Cerebellar nuclear complex (tissue), 1 donor: ENCODE measurements at regions not wholly inside any gene's neighbourhood (a gene's known extent, or its start where the extent isn't known, plus 50 kb on each side); places are given as distances from the start of the nearest gene placed in this dataset.

ENCODE experiments used
- DNase-seq, 2 experiments: peaks; one replicate each; lab custom pipeline; 2025; lab: John Stamatoyannopoulos, UW

DNA sequence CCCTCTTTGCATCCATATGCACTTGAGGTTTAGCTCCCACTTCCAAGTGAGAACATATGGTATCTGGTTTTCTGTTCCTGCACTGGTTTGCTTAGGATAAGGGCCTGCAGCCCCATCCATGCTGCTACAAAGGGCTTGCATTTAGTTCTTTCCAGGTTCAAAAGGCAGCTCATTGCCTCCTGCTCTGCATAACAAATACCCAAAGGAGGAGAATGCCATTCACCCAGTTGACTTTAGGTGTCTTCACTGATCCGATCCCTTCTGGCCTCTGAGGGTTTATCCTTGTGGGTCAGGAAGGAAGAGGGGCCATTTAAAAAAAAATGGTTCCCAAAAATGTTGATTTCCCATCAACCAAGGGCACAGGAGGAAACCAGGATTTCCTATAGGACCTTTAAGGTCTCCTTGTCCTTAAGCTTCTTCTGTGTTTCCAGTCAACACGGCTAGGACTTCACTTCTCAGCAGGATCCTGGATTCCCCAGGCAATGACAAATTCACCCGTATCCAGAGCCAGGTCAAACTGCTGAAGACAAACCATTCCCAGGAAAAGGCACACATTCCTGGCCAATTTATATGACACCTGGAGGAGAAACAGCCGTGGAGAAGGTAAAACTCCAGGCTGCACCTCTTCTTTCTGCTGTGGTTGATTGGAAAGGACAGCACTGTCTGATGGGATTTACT is 447.7 kb upstream of the CDH4 start:
- no peak for DNase-seq

DNA sequence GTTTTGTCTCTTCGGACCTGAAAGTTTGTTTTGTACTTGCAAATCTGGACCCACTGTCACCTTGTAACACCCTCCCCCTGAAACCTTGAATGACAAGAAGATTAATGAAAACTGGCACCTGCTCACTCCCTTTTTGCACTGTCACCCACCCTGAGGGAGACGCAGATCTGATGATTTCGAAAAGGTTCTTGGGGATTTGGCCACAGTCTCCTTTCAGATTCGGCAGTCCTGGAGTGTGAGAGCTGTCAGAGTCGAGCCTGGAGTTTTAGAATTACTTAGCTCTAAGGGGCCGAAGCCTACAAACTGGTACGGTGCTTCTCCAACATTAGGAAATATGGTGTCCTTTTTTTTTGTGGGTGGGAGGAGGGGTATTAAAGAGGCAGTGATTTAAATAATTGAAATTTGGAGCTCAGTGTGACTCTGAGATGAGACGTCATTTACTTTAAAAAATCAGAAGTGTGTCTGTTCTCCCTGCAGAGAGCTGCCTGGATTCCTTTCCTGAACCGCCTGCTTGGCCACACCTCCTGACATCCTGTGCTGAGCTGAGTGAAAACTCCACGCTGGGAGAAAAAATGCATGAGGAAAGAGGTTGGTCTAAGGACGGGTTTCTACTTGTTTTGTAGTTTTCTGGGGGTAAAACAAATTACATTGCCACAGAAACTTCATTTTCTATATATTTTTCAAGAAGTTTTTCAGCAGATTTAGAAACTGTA is 447.0 kb upstream of the CDH4 start:
- DNase-seq = no peak

DNA sequence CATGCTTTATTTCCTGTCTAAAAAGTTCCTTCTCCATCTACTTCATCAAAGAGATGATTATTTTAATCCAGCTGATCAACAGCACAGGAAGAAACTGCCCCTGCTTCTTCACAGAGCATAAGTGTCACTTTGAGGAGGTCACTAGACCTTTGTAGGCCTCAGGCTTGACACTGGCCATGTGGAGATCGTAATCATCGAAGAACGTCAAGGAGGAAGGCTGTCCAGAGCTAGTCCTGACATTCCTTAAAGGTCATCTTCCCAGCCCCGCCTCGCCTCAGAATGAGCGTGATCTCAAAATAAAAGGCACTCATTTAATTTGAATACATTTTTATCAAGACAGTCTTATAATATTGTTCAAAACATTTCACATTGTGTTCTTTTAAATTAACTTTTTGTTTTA is 445.7 kb upstream of the CDH4 start:
- DNase-seq = no peak

DNA sequence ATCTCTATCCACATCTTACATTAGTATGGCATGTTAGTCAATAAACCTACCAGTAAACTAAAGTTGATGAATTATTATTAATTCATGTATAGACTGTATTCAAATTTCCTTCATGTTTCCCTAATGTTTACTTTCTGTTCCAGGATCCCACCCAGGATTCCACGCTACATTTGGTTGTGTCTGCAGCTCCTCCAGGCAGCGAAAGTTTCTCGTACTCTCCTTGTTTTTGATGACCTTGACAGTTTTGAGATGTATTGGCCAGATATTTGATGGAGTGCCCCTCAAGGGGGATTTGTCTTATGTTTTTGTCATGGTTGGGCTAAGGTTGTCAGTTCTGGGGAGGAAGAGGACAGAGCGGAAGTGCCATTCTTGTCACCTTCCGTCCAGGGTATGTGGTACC is 445.2 kb upstream of the CDH4 start:
- DNase-seq = no peak

DNA sequence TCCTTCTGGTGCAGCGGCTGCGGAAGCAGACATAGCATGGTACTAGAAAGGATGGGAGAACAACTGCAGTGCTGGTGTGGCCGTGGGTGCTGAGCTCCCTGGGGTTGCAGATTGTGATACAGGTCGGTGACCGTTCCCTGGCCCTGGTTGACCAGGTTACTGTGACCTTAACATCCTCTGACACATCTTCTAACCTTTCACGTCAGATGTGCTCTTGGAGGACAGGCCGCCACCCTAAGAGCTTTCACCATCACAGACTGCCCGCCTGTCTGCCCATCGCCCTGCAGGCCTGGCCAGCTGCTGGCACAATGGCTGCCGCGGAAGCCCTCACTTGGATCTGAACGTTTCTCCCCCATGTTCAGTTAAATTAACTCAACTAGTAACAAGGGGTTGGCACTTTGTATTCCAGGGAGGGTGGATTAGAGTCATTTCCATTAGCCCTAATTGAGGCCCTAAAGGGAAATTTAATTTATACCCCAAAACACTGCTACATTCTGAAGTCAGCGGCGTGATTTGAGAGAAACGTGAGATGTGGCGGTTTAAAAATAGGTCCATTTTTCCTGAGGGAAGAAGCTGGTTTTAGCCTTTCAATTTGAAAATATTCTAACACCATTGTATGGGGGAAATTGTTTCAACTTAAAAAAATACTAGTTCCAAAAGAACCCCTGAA is 443.9 kb upstream of the CDH4 start:
- no peak for DNase-seq

DNA sequence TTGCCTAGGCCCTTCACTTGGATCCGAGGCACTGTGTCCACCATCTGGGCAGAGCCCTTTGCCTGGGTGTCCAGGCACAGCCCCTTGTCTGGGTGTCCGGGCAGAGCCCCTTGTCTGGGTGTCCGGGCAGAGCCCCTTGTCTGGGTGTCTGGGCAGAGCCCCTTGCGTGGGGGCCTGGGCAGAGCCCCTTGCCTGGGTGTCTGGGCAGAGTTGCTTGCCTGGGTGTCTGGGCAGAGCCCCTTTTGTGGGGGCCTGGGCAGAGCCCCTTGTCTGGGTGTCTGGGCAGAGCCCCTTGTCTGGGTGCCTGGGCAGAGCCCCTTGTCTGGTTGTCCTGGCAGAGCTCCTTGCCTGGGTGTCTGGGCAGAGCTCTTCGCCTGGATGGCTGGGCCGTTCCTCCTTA is 443.4 kb upstream of the CDH4 start:
- DNase-seq = no peak

DNA sequence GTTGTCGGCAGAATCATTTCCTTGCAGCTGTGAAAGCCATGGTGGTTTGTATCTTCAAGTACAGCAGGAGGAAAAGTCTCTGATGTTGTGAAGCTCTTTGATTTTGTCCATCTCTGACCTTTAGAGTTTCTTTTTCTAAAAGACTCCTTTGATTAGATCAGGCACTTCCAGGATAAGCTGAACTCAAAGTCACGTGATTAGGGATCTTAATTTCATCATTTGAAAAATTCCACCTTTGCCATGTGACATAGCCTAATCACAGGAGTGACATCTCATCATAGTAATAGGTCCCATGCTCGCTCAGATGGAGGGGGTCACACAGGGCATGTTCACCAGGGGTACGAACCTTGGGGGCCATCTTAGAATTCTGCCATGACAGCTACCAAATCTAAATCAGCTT is 441.5 kb upstream of the CDH4 start:
- no peak for DNase-seq

DNA sequence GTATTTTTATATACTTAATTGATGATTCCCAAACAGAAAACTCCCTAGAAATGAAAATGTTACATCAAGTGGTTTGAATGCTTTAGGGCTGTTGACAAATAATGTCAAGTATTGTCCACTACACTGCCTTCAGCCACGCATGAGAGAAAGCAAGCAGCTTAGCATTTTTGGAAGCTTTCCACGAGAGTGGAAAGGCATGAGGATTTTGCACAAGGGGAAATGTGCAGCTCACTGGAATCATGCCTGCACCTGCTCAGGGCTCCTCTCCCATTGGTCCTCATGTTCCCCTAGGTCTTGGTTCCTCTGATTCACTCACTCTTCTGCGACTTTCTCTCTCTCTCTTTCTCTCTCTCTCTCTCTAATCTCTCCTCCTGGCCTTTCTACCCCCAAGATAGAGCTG is 439.5 kb upstream of the CDH4 start:
- no peak for DNase-seq

DNA sequence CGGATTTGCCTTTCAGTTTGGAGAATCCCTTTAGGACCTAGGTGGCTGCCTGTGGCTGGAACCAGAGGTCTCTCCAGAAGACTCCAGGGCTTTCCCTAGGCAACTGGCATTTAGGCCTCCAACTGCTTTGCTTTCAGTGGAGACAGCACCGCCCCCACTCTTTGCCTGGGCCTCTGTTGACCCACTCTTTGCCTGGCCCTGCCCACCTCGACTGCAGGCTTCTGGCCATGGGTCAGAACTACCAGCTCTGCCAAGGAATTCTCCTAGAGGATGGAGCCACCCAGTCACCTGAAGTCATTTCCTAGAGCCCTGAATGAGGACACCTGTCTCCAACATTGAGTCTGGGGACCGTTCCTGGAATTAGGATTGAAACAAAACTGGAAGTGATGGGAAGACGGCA is 439.0 kb upstream of the CDH4 start:
- no peak for DNase-seq

DNA sequence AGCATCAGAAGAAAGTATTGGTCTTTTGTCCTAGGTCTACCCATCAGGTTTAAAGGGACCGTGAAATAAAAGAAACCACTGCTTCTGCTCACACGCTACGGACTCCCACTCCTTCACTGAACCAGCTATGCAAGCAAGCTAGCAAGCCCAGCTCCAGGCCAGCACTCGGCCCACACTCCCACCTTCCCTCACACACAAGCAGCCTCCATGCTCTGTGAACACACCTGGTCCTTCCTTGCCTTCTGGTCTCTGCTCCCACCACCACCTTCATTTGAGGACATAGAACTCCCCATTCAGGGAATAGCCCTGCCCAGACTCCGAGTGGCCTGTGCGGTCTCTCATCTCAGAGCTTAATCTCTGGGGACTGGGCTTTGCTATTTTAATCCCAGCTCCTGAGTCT is 436.4 kb upstream of the CDH4 start:
- DNase-seq = no peak

DNA sequence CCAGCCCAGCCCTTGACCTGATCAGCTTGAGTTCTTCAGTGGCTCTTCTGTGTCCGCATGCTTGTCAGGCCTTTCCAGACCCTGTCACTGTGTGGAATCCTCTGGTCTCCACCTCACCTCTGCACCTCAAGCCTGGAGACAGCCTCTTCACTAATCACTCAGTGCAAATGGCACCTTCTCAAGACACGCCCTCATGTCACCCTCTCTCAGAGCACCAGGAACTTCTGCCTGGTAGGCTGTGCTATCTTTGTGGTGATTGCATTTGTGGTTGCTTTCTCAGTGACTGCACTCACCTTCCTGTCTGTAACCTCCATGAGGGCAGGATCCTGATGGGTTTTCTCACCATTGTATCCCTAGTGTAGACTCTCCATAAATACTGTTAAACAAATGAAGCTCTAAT is 435.2 kb upstream of the CDH4 start:
- DNase-seq = no peak

DNA sequence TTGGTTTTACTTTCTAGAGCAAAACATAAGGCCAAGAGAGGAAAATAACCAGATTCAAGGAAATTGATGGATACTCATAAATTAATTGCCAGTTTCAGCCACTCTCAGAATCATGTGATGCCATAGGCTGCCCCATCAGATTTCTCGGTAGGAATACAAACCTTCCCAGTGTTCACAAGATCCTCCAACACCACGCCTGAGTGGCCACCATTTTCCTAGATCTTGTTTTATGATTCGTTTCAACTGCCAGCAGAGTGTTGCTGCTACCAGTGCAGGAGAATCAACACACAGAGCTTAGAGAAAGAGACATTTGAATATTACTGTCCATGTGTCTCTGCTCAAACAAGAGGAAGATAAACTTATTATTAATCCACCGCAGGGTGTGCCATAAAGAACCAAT is 434.2 kb upstream of the CDH4 start:
- no peak for DNase-seq

DNA sequence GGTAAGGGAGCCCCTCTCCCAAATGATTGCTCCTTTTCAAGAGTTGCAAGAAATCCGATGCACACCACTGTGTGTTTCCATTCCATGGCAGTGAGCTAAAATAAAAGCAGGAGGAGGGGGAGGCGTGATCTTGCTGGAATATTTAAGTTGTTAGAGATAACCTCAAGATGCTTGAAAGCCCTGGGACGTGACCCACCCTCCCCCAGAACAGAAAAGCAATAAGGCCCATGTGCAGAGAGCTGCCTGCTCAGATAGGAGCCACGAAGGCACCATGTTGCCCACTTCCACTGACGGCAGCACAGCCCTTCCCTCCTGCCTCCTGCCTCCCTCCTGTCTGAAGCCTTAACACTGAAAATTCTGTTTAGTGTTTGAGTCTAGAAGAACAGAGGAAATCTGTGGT is 432.6 kb upstream of the CDH4 start:
- no peak for DNase-seq

DNA sequence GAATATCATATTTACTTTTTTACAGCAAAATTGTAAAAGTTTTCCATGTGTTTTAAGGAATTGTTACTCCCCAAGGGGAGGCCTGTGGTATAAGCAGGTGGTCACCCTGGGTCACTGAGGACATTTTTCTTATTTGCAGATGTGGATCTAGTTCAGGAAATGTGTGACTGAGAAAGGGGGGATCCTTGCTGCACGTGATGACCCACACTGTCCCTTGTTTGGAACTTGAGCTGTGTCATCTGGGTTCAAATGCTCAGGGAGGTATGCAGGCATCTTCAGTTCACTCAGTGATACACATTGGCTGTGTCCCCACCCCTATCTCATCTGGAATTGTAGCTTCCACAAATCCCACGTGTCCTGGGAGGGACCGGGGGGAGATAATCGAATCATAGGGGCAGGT is 431.9 kb upstream of the CDH4 start:
- DNase-seq = no peak

DNA sequence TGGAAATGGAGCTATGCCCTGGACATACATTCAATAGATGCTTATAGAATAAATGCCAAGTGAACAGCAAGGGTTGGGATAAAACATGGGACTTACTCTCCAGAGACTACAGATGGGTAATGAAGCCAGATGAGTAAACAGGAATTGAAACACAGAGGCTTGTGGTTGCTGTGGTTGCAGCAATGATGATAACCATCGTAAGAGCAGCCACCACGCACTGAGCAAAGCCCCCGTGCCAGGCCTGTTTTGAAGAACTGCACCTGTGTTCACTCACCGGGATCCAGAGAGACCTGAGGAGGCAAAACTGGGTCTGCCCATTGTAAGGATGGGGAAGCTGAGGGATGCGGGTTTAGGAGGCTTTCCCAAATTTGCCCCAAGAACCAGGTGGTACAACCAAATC is 431.1 kb upstream of the CDH4 start:
- DNase-seq = no peak

DNA sequence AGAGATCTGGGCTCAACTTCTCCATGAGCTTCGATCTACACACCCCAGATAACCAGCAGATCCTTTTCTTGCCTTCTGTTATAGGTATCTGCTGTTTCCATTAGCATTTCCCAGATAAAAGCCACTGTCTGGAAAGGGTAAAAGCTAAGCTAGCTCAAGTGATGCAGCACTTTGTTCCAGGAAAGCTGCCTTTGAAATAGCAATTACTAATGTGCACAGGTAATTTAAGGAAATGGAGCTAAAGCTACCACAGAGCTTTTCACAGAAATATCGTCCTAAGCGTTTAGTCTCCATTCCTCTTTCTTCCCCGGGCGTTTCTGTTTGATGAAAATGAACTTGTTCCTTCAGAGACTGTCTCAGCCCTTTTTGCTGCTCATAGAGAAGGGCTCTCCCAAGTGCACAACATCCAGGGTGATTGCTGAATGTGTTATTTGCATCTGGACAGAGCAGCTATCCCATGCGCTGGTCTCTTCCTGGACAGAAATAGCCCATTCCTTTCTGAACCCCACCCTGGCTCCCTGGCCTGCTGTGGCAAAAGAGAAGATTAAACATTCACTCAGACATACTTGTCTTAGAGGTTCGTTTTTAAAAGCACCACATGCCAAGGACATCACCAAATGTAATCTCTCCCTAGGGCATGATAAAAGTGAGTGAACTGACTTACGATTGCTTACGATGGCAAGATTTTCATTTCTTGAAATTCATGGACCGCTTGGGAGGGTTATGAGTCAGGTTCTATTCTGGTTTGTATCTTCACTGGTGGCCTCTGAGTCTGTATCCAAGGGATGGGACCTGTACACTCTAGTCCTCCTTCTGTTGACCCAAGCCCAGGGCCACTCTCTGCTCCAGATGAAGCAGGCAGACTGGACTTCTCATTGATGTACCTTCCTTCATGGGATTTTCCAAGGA is 429.1 kb upstream of the CDH4 start:
- no peak for DNase-seq

DNA sequence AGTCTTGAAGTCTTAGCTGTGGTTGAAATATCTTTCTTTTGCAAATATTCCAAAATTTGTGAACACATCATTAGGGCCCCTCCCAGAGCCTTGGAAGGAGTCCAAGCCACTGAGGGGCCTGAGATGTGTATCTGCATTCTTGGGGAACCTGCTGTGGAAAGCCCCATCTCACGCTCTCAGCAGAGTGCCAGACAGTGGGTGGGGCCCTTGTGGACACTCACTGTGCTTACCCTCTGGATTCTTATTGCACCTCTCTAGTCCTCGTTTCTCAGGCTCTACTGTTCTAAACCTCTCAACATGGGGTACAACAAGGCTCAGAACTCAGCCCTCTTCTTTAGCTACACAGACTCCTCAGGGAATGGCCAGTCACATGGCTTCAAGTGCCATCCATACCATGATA is 416.2 kb upstream of the CDH4 start:
- no peak for DNase-seq

DNA sequence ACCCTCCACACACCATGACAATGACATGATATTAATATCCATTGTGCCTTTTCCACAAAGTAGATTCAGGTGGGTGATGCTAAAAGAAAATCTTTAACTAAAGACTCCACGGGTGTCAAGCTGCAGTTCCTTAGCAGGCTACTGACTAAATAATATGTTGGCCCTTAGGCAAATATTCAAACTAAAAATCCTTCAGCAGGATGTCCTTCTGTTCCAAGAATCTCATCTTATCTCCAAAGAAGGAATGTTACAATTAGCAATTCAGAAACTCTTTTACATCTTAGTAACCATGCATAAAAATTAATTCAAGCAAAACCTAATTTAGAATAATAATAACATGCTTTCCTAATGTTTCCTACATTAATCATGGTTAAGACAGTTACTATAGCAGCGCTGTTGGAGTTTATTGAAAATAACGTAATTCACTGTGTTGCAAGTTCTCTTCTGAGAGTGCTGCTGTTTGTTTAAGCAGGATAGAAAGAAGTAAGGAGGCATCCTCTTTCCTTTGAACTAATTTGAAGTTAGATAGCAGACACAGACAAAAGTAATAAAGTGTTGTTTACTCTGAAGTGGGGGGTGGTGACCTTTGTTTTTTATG is 414.8 kb upstream of the CDH4 start:
- no peak for DNase-seq

DNA sequence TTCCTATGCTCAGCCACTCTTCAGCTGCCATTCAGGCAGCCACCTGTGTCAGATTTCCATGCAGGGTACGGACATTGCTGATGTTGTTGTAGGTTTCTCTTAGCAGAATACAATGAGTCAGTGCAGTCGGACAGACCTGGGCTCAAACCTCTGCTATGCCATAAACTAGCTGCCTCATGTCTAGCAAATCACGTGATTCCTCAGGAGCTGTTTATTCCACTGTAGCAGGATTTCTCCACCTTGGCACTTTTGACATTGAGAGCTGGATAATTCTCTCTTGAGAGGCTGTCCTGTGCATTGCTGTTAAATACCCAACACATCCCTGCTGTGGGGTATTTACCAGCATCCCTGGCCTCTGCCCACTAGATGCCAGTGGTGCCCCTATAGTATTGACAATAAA is 413.8 kb upstream of the CDH4 start:
- no peak for DNase-seq

DNA sequence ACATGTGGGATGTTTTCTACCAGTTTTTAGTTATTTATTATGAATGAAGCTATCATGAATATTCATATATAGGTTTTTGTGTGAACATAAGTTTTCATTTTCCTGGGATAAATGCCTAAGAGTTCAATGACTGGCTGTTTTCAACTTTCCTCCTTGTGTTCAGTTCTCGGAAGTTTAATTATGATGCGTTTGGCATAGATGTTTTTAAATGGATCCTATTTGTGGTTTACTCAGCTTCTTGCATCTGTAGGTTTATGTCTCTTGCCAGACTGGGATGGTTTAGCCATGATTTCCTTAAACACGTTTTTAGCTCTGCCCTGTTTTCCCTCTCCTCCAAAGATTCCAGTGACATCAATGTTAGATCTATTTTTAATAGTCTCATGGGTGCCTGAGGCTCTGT is 411.1 kb upstream of the CDH4 start:
- no peak for DNase-seq

DNA sequence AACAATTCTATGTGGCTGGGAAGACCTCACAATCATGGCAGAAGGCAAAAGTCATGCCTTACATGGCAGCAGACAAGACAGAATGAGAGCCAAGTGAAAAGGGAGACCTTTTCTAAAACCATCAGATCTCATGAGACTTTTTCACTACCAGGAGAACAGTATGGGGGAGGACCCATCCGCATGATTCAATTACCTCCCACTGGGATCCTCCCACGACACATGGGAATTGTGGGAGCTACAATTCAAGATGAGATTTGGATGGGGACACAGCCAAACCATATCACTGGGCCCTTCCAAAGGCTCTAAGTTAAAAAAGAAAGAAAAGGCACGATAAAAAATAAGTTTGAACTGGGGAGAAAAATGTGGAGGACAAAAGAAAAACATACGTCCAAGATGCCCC is 406.9 kb upstream of the CDH4 start:
- no peak for DNase-seq
